ENCODE measurements at regions not wholly inside any gene's neighbourhood (a gene's known extent, or its start where the extent isn't known, plus 50 kb on each side); places are given as distances from the start of the nearest gene placed in this dataset.

DNA sequence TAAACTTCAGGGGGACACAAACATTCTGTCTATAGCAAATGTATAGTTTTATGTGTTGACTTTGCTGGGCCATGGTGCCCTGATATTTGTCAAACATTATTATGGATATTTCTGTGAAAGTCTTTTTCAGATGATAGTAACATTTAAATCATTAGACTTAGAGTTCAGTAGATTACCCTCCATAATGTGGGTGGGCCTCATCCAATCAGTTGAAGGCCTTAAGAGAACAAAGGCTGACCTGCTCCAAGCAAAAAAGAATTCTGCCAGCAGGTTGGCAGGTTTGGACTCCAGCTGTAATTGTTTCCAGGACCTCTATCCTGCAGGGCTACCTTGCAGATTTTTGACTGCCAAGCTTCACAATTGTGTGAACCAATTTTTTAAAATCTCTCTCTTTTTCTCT lies 1250.9 kb downstream of the ROBO1 start:
- Histone ChIP-seq H3K36me3 (no peaks in the 10 kb centered on the region), H3K9me3 (no peaks in the 10 kb centered on the region), H3K4me1 (ENCODE audit: insufficient read depth) (no peaks in the 10 kb centered on the region), H3K27me3 (no peaks in the 10 kb centered on the region), H3K4me3 (no peak overlapping the region), H3K27ac (no peak overlapping the region)
- TF ChIP-seq EP300 (IDR thresholded peaks at IDR 0.05) = no peak
- TF ChIP-seq, protein P1, sequence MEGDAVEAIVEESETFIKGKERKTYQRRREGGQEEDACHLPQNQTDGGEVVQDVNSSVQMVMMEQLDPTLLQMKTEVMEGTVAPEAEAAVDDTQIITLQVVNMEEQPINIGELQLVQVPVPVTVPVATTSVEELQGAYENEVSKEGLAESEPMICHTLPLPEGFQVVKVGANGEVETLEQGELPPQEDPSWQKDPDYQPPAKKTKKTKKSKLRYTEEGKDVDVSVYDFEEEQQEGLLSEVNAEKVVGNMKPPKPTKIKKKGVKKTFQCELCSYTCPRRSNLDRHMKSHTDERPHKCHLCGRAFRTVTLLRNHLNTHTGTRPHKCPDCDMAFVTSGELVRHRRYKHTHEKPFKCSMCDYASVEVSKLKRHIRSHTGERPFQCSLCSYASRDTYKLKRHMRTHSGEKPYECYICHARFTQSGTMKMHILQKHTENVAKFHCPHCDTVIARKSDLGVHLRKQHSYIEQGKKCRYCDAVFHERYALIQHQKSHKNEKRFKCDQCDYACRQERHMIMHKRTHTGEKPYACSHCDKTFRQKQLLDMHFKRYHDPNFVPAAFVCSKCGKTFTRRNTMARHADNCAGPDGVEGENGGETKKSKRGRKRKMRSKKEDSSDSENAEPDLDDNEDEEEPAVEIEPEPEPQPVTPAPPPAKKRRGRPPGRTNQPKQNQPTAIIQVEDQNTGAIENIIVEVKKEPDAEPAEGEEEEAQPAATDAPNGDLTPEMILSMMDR (IDR thresholded peaks at IDR 0.05) = no peak
- TF ChIP-seq POLR2A (IDR thresholded peaks at IDR 0.05) = no peak
- intact Hi-C loops (cut with DNase I) = no loop called here
- DNase-seq = no peak

DNA sequence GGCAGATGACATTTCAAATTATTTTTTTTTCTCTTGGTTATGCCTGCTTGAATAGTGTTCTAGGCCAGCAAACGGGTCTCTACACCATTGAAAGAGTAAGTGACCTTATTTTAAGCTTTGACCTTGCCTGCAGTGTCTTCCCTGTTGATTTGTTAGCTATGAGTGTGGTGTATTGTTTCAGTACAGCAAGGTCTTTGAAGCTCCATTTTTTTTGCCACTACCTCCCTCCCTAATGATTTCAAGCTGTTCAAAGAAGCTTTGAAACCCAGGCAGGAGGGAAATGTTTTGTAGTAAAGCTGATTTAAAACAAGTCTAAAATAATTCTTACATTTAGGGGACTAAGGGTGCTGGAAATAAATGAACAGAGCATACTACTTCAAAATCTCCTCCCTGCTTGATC lies 1249.8 kb downstream of the ROBO1 start:
- Histone ChIP-seq H3K4me3 (no peak overlapping the region), H3K4me1 (ENCODE audit: insufficient read depth) (no peaks in the 10 kb centered on the region), H3K9me3 (no peaks in the 10 kb centered on the region), H3K36me3 (no peaks in the 10 kb centered on the region), H3K27me3 (no peaks in the 10 kb centered on the region), H3K27ac (no peak overlapping the region)
- TF ChIP-seq EP300 (IDR thresholded peaks at IDR 0.05) = no peak
- TF ChIP-seq, protein P1 (IDR thresholded peaks at IDR 0.05) = no peak
- no peak for TF ChIP-seq POLR2A (IDR thresholded peaks at IDR 0.05)
- intact Hi-C loops (cut with DNase I) = no loop called here
- 13 to 41% (median 14%) methylated on average over 1 of the region's 1 CpG for WGBS, 3 donors
- DNase-seq = no peak

DNA sequence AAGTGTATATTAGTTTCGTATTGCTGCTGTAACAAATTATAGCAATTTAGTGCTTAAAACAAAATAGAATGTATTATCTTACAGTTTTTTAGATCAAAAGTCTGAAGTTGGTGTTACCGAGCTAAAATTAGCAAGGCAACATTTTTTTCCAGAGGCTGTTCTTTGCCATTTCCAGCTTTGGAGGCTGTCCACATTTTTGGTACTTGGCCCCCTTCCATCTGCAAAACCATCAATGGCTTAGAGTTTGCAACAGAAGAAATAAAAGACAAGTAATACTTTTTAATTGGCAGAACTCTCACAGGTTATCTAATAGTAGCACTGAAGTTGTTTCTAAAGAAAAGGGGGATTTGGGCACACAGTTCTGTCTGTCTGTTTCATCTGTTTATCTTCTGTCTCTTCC lies 1248.5 kb downstream of the ROBO1 start:
- Histone ChIP-seq H3K27ac (no peak overlapping the region), H3K27me3 (no peaks in the 10 kb centered on the region), H3K4me1 (ENCODE audit: insufficient read depth) (no peaks in the 10 kb centered on the region), H3K4me3 (no peak overlapping the region), H3K9me3 (no peaks in the 10 kb centered on the region), H3K36me3 (no peaks in the 10 kb centered on the region)
- TF ChIP-seq POLR2A (IDR thresholded peaks at IDR 0.05) (no peak), EP300 (IDR thresholded peaks at IDR 0.05) (no peak)
- TF ChIP-seq, protein P1 (IDR thresholded peaks at IDR 0.05) = no peak
- intact Hi-C loops (cut with DNase I) = no loop called here
- no peak for DNase-seq
- 34 to 47% (median 40%) methylated on average over 2 of the region's 2 CpGs for WGBS, 3 donors

DNA sequence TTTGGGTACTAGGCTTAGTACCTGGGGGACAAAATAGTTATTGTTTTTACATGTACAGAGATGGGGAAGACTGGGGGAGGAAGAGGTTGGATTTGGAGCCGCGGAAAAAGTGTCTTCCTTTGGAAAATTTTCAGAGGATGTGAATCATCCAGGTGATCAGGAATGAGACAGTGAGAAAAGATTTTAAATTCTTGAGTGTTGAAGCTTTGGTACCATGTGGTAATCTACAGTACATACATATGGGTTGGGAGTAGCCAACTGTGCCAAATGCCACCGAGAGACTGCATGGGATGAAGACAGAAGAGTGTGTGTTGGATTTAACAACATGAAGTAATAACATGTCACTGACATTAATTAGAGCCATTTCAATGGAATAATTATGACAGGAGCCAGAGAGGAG lies 1238.2 kb downstream of the ROBO1 start:
- DNase-seq = no peak
- Histone ChIP-seq H3K4me3 (no peak overlapping the region), H3K9me3 (no peaks in the 10 kb centered on the region), H3K4me1 (ENCODE audit: insufficient read depth) (no peaks in the 10 kb centered on the region), H3K27me3 (no peaks in the 10 kb centered on the region), H3K36me3 (no peaks in the 10 kb centered on the region), H3K27ac (no peak overlapping the region)
- WGBS, 3 donors = 50 to 57% (median 53%) methylated on average over 3 of the region's 3 CpGs
- TF ChIP-seq, protein P1 (IDR thresholded peaks at IDR 0.05) = no peak
- TF ChIP-seq EP300 (IDR thresholded peaks at IDR 0.05) (no peak), POLR2A (IDR thresholded peaks at IDR 0.05) (no peak)
- intact Hi-C loops (cut with DNase I) = no loop called here

DNA sequence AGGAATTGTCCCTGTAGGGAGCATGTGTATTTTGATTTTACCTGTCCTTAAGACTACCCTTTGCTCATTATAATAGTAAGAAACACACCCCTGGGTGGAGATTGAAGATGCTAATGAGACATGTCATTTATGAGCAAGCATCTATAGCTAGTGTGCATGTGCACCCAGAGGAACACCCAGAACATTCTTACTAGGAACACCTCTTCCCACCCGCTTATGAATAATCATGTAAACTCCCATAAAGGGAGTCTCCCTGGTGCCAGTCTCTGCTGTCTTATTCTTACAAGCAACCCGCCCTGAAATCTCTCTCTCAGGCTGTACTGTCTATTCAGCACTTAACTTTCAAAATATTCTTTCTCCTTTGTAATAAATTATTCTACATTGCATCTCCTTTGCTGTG lies 1227.3 kb downstream of the ROBO1 start:
- no peak for DNase-seq
- 80 to 87% (median 84%) methylated on average over 2 of the region's 2 CpGs for WGBS, 3 donors
- Histone ChIP-seq H3K27me3 (no peaks in the 10 kb centered on the region), H3K4me1 (ENCODE audit: insufficient read depth) (no peaks in the 10 kb centered on the region), H3K4me3 (no peak overlapping the region), H3K36me3 (no peaks in the 10 kb centered on the region), H3K27ac (no peak overlapping the region), H3K9me3 (no peaks in the 10 kb centered on the region)
- intact Hi-C loops (cut with DNase I) = no loop called here
- TF ChIP-seq EP300 (IDR thresholded peaks at IDR 0.05) (no peak), POLR2A (IDR thresholded peaks at IDR 0.05) (no peak)
- TF ChIP-seq, protein P1 (IDR thresholded peaks at IDR 0.05) = no peak
